GM12873 (cell line): ENCODE measurements at regions not wholly inside any gene's neighbourhood (a gene's known extent, or its start where the extent isn't known, plus 50 kb on each side); places are given as distances from the start of the nearest gene placed in this dataset.

Source experiments
- CTCF ChIP-seq: IDR thresholded peaks from 2 replicates; pipeline ENCODE4 v1.5.1; 2012; ENCODE audit warnings: low read depth, mild to moderate bottlenecking, moderate library complexity, low read length, control low read depth; ENCODE audit not compliant: insufficient read depth; ENCODE audit errors: missing control alignments

GRCh38 chr17:36880268-36880905 lies 56.9 kb upstream of the LHX1 start:
- TF ChIP-seq CTCF: no peak

GRCh38 chr17:36881323-36881722 lies 56.0 kb upstream of the LHX1 start:
- no peak for TF ChIP-seq CTCF

GRCh38 chr17:36884495-36885152 lies 52.7 kb upstream of the LHX1 start:
- no peak for TF ChIP-seq CTCF

GRCh38 chr17:36885153-36885735 lies 52.0 kb upstream of the LHX1 start:
- TF ChIP-seq CTCF: no peak

- no peak for TF ChIP-seq CTCF
Observed at GRCh38 chr17:36885771-36886377, 51.4 kb upstream of the LHX1 start.
